HEK293 (cell line): ENCODE measurements at regions not wholly inside any gene's neighbourhood (a gene's known extent, or its start where the extent isn't known, plus 50 kb on each side); places are given as distances from the start of the nearest gene placed in this dataset.

Experiments
- BCL11A ChIP-seq: fragments of 450-650 bp; formaldehyde crosslinking; IDR thresholded peaks from 2 replicates; pipeline ENCODE4 v1.5.1; 2016; ENCODE audit warnings: low read depth, missing biosample characterization, missing genetic modification characterization
- CTCF ChIP-seq: fragments of 450-650 bp; formaldehyde crosslinking; IDR thresholded peaks from 2 replicates; pipeline ENCODE4 v1.5.1; 2016; ENCODE audit warnings: missing biosample characterization, missing genetic modification characterization
- GLIS1 ChIP-seq: fragments of 450-650 bp; formaldehyde crosslinking; IDR thresholded peaks from 2 replicates; pipeline ENCODE4 v1.5.1; 2016; ENCODE audit warnings: missing biosample characterization, missing genetic modification characterization
- PATZ1 ChIP-seq: fragments of 450-650 bp; formaldehyde crosslinking; IDR thresholded peaks from 2 replicates; pipeline ENCODE4 v1.5.1; 2016; ENCODE audit warnings: missing biosample characterization, missing genetic modification characterization
- RBAK ChIP-seq: fragments of 450-650 bp; formaldehyde crosslinking; IDR thresholded peaks from 2 replicates; pipeline ENCODE4 v1.5.1; 2016; ENCODE audit warnings: missing biosample characterization, missing genetic modification characterization
- ZBTB21 ChIP-seq: fragments of 450-650 bp; formaldehyde crosslinking; IDR thresholded peaks from 2 replicates; pipeline ENCODE4 v1.5.1; 2017; ENCODE audit warnings: missing biosample characterization, missing genetic modification characterization
- ZBTB8A ChIP-seq: fragments of 450-650 bp; formaldehyde crosslinking; IDR thresholded peaks from 2 replicates; pipeline ENCODE4 v1.5.1; 2016; ENCODE audit warnings: missing biosample characterization, missing genetic modification characterization
- ZNF2 ChIP-seq: fragments of 450-650 bp; formaldehyde crosslinking; IDR thresholded peaks from 2 replicates; pipeline ENCODE4 v1.5.1; 2016; ENCODE audit warnings: missing biosample characterization, missing genetic modification characterization
- ZNF248 ChIP-seq: fragments of 450-650 bp; formaldehyde crosslinking; IDR thresholded peaks from 2 replicates; pipeline ENCODE4 v1.5.1; 2017; ENCODE audit warnings: missing biosample characterization, missing genetic modification characterization
- ZNF341 ChIP-seq: fragments of 450-650 bp; formaldehyde crosslinking; IDR thresholded peaks from 2 replicates; pipeline ENCODE4; 2016; ENCODE audit warnings: low read depth, missing biosample characterization, missing genetic modification characterization
- ZNF654 ChIP-seq: fragments of 450-650 bp; formaldehyde crosslinking; IDR thresholded peaks from 2 replicates; pipeline ENCODE4 v1.5.1; 2016; ENCODE audit warnings: low read depth, missing biosample characterization, missing genetic modification characterization
- ZNF658 ChIP-seq: fragments of 450-650 bp; formaldehyde crosslinking; IDR thresholded peaks from 2 replicates; pipeline ENCODE4; 2016; ENCODE audit warnings: missing biosample characterization, missing genetic modification characterization
- ZNF830 ChIP-seq: fragments of 450-650 bp; IDR thresholded peaks from 2 replicates; pipeline ENCODE4 v1.5.0; 2018; ENCODE audit warnings: missing biosample characterization, missing genetic modification characterization, low read depth, mild to moderate bottlenecking, moderate library complexity
- ZSCAN30 ChIP-seq: fragments of 450-650 bp; IDR thresholded peaks from 2 replicates; pipeline ENCODE4 v1.5.1; 2018; ENCODE audit warnings: missing biosample characterization, mild to moderate bottlenecking, missing genetic modification characterization, moderate library complexity

GRCh38 chr13:64959276-64959675 lies 2270.9 kb downstream of the PCDH9 start:
- TF ChIP-seq BCL11A (tag by site-specific recombination): no peak
- no peak for TF ChIP-seq RBAK (tag by site-specific recombination)
- no peak for TF ChIP-seq ZNF2 (tag by site-specific recombination)
- TF ChIP-seq PATZ1 (tag by site-specific recombination): no peak
- TF ChIP-seq ZNF654 (tag by site-specific recombination): no peak
- TF ChIP-seq ZBTB21 (tag by site-specific recombination): no peak
- TF ChIP-seq CTCF (tag by site-specific recombination): no peak
- TF ChIP-seq GLIS1: no peak
- TF ChIP-seq ZNF658 (tag by site-specific recombination): no peak
- no peak for TF ChIP-seq ZNF341 (tag by site-specific recombination)
- no peak for TF ChIP-seq ZBTB8A (tag by site-specific recombination)
- no peak for TF ChIP-seq ZNF248
- no peak for TF ChIP-seq ZSCAN30 (tag by site-specific recombination)
- no peak for TF ChIP-seq ZNF830 (tag by site-specific recombination)
